ENCODE measurements at regions not wholly inside any gene's neighbourhood (a gene's known extent, or its start where the extent isn't known, plus 50 kb on each side); places are given as distances from the start of the nearest gene placed in this dataset.

DNA sequence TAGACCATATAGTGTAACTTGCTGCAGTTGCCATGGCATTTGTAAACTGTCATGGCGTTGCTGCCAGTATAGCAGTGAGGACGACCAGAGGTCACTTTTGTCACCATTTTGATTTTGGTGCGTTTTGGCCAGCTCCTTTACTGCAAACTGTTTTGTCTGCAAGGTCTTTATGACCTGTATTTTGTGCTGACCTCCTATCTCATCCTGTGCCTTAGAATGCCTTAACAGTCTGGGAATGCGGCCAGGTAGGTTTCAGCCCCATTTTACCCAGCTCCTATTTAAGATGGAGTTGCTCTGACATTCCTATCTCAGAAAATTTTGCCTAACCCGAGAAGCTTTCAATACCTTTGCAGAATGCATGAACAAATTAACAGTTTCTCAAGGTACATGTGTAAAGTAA is 914.4 kb upstream of the ACO1 start:
- Histone ChIP-seq H4K20me1 (replicated peaks; ENCODE audit: control insufficient read depth, insufficient read depth, low read length) (no peaks in the 10 kb centered on the region), H3K9me3 (replicated peaks; ENCODE audit: control insufficient read depth, insufficient read depth, low read depth, low read length) (no peaks in the 10 kb centered on the region), H3K4me3 (no peak overlapping the region), H3K27ac (ENCODE audit: extremely low read depth, low read depth, low read length) (no peak overlapping the region), H3K27me3 (ENCODE audit: control insufficient read depth in 2 of 2, insufficient read depth in 2 of 2, low read length in 2 of 2) (no peaks in the 10 kb centered on the region), H3K36me3 (ENCODE audit: control insufficient read depth, insufficient read depth, low read length) (no peaks in the 10 kb centered on the region), H3K79me2 (ENCODE audit: control insufficient read depth, insufficient read depth, low read length) (no peaks in the 10 kb centered on the region), H3K4me1 (replicated peaks in 1 of 2; ENCODE audit: control insufficient read depth in 2 of 2, insufficient read depth in 2 of 2, low read length in 2 of 2) (no peaks in the 10 kb centered on the region), H2AFZ (ENCODE audit: low read depth, low read length) (no peak overlapping the region), H3K9ac (ENCODE audit: insufficient read depth in 1 of 2, low read depth in 2 of 2, low read length in 2 of 2) (no peak overlapping the region), H3K9me1 (ENCODE audit: control insufficient read depth, insufficient read depth, low read length) (no peaks in the 10 kb centered on the region), H3K4me2 (ENCODE audit: insufficient read depth, low read length) (no peak overlapping the region)
- ATAC-seq (no peak), DNase-seq (ENCODE audit: extremely low read depth in 1 of 4, low spot score in 3 of 4) (no peak), FAIRE-seq (no peak)
- CTCF ChIA-PET (ENCODE audit: low intra/inter-chr PET ratio), result no interaction called here
- TF ChIP-seq NCOA4 (IDR thresholded peaks at IDR 0.05; ENCODE audit: partially characterized antibody), result no peak
- TF ChIP-seq CBFB (CRISPR knock-in tag; IDR thresholded peaks at IDR 0.05), result no peak
- TF ChIP-seq E2F3 (CRISPR knock-in tag; IDR thresholded peaks at IDR 0.05), result no peak
- TF ChIP-seq, protein P1, sequence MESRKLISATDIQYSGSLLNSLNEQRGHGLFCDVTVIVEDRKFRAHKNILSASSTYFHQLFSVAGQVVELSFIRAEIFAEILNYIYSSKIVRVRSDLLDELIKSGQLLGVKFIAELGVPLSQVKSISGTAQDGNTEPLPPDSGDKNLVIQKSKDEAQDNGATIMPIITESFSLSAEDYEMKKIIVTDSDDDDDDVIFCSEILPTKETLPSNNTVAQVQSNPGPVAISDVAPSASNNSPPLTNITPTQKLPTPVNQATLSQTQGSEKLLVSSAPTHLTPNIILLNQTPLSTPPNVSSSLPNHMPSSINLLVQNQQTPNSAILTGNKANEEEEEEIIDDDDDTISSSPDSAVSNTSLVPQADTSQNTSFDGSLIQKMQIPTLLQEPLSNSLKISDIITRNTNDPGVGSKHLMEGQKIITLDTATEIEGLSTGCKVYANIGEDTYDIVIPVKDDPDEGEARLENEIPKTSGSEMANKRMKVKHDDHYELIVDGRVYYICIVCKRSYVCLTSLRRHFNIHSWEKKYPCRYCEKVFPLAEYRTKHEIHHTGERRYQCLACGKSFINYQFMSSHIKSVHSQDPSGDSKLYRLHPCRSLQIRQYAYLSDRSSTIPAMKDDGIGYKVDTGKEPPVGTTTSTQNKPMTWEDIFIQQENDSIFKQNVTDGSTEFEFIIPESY (CRISPR knock-in tag; IDR thresholded peaks at IDR 0.05), result no peak
- TF ChIP-seq, protein P2, sequence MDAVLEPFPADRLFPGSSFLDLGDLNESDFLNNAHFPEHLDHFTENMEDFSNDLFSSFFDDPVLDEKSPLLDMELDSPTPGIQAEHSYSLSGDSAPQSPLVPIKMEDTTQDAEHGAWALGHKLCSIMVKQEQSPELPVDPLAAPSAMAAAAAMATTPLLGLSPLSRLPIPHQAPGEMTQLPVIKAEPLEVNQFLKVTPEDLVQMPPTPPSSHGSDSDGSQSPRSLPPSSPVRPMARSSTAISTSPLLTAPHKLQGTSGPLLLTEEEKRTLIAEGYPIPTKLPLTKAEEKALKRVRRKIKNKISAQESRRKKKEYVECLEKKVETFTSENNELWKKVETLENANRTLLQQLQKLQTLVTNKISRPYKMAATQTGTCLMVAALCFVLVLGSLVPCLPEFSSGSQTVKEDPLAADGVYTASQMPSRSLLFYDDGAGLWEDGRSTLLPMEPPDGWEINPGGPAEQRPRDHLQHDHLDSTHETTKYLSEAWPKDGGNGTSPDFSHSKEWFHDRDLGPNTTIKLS (IDR thresholded peaks at IDR 0.05; ENCODE audit: borderline replicate concordance, low read depth), result no peak
- POLR2A ChIA-PET, result no interaction called here
- BruUV-seq (replicated peaks), result no TSS peak
- in situ Hi-C loops (cut with MboI) (no loop called here), intact Hi-C loops (cut with micrococcal nuclease) (no loop called here)
- WGBS (ENCODE audit: insufficient coverage, low coverage, missing lambda C conversion rate), result no CpG with 5 or more reads among the region's 5 CpGs

Measured in K562 (cell line).